Loucy (cell line): ENCODE measurements at regions not wholly inside any gene's neighbourhood (a gene's known extent, or its start where the extent isn't known, plus 50 kb on each side); places are given as distances from the start of the nearest gene placed in this dataset.

Experiments
- EZH2phosphoT487 ChIP-seq: fragments of 200-600 bp; IDR thresholded peaks from 2 replicates; pipeline ENCODE4 v1.6.1; 2018; ENCODE audit warnings: antibody characterized with exemption, mild to moderate bottlenecking, moderate library complexity, borderline replicate concordance
- TF ChIP-seq, protein P1 (sequence below): fragments of 200-600 bp; sonication (generic); conservative IDR thresholded peaks from 2 replicates; pipeline ENCODE4 v1.5.1; 2014; ENCODE audit warnings: mild to moderate bottlenecking, antibody characterized with exemption, low read length

DNA sequence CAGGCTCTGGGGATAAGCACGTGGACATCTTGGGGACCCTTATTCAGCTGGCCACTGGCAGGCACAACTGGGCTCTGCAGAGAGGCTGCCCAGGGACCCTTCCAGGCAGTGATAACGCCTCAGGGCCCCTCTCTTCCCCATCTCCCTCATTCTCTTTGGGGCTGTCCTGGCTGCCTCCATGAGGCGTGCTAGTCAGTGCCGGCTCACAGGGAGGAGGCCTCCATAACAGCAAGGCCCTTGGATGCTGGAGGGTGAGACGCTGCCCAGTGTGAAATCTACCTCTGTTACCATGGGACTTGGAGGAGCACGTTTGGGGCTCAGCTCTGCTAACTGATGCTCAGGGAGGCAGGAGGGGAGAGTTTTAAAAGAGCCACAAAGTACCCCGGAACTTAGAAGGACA lies 221.3 kb downstream of the CTTN start:
- TF ChIP-seq, protein P1, sequence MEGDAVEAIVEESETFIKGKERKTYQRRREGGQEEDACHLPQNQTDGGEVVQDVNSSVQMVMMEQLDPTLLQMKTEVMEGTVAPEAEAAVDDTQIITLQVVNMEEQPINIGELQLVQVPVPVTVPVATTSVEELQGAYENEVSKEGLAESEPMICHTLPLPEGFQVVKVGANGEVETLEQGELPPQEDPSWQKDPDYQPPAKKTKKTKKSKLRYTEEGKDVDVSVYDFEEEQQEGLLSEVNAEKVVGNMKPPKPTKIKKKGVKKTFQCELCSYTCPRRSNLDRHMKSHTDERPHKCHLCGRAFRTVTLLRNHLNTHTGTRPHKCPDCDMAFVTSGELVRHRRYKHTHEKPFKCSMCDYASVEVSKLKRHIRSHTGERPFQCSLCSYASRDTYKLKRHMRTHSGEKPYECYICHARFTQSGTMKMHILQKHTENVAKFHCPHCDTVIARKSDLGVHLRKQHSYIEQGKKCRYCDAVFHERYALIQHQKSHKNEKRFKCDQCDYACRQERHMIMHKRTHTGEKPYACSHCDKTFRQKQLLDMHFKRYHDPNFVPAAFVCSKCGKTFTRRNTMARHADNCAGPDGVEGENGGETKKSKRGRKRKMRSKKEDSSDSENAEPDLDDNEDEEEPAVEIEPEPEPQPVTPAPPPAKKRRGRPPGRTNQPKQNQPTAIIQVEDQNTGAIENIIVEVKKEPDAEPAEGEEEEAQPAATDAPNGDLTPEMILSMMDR: no peak
- TF ChIP-seq EZH2phosphoT487: no peak
